ENCODE measurements at regions not wholly inside any gene's neighbourhood (a gene's known extent, or its start where the extent isn't known, plus 50 kb on each side); places are given as distances from the start of the nearest gene placed in this dataset.

DNA sequence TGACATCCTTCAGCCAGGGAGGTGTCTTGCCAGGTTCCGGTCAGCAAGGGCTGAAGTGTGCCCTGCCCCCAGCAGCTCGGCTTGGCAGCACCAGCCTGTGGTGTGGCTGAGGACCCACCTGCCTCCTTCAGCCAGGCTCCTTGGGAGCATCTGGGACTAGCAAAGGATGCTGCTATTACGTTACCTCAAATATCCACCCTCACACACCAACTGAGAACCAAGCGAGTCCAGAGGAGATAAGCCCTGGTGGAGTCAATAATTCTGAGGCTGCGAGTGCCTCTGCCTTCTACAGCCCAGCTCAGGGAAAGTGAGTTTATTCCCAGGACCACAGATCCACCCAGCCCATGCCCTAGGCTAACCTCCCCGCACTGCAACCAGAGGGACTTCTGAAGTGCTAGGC lies 57.1 kb upstream of the FSTL4 start:
- Histone ChIP-seq H3K27me3 (no peaks in the 10 kb centered on the region), H3K27ac (no peak overlapping the region), H3K36me3 (no peaks in the 10 kb centered on the region), H3K4me3 (no peak overlapping the region), H3K4me1 (no peaks in the 10 kb centered on the region), H3K9me3 (peaks cover 0 to 11% (median 0%) of the 10 kb centered on the region in 4 donors)
- TF ChIP-seq CTCF (IDR thresholded peaks at IDR 0.05) (no peak), POLR2A (IDR thresholded peaks at IDR 0.05) (no peak), EP300 (IDR thresholded peaks at IDR 0.05) (no peak)
- no peak for DNase-seq (ENCODE audit: low spot score in 2 of 2)
- WGBS, 2 donors, result 90 to 91% methylated on average over 6 of the region's 6 CpGs

DNA sequence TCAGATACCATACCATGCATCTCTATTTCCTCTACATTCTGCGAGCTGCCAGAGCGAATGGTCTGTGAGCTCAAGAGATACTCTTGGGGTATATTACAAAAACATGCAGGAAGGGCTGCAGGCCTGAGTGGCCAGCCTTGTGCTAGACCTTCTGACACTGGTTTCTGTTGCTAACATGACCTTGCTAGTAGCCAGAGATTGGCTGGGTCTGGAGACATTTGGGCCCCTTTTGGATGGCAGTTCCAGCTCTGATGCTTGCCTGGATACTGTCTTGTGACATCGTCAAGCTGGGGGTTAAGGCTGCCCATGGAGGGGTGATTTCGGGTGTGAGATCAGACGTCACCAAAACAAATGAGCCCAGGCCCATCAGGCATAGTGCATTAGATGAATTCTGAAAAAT lies 56.1 kb upstream of the FSTL4 start:
- H3K9me3 ChIP-seq, result peaks cover 0 to 11% (median 0%) of the 10 kb centered on the region in 4 donors
- TF ChIP-seq EP300 (IDR thresholded peaks at IDR 0.05) (no peak), POLR2A (IDR thresholded peaks at IDR 0.05) (no peak), CTCF (IDR thresholded peaks at IDR 0.05) (no peak)
- H3K4me3 ChIP-seq, result no peak overlapping the region
- H3K27me3 ChIP-seq, result no peaks in the 10 kb centered on the region
- no peak for DNase-seq (ENCODE audit: low spot score in 2 of 2)
- 78 to 91% methylated on average over 5 of the region's 5 CpGs for WGBS, 2 donors
- H3K27ac ChIP-seq, result no peak overlapping the region
- no peaks in the 10 kb centered on the region for H3K36me3 ChIP-seq
- no peaks in the 10 kb centered on the region for H3K4me1 ChIP-seq

DNA sequence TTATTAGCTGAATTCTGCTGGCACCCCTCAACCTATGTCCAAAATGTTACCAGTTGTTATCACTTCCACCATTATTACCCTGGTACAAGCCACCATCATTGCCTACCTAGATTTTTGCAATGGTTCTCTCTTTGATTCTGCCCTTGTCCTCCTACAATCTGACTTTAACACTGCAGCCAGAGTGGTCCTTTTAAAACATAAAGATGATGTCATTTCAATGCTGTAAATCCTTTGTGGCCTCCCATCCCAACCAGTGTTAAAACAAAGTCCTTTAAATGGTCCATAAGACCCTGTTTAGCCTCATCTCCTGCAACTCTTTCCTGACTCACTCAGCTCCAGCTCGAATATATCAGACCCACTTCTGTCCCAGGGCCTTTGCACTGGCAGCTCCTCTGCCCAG lies 54.9 kb upstream of the FSTL4 start:
- WGBS, 2 donors, result 53 to 60% methylated on average over 1 of the region's 1 CpG
- DNase-seq (ENCODE audit: low spot score in 2 of 2), result no peak
- no peaks in the 10 kb centered on the region for H3K27me3 ChIP-seq
- H3K4me3 ChIP-seq, result no peak overlapping the region
- H3K36me3 ChIP-seq, result no peaks in the 10 kb centered on the region
- no peak overlapping the region for H3K27ac ChIP-seq
- H3K9me3 ChIP-seq, result peaks cover 0 to 11% (median 0%) of the 10 kb centered on the region in 4 donors
- TF ChIP-seq EP300 (IDR thresholded peaks at IDR 0.05) (no peak), CTCF (IDR thresholded peaks at IDR 0.05) (no peak), POLR2A (IDR thresholded peaks at IDR 0.05) (no peak)
- no peaks in the 10 kb centered on the region for H3K4me1 ChIP-seq

- Histone ChIP-seq H3K9me3 (peaks cover 0 to 5% (median 0%) of the 10 kb centered on the region in 4 donors), H3K27ac (no peak overlapping the region), H3K27me3 (no peaks in the 10 kb centered on the region), H3K36me3 (no peaks in the 10 kb centered on the region), H3K4me1 (no peaks in the 10 kb centered on the region), H3K4me3 (no peak overlapping the region)
- no peak for DNase-seq (ENCODE audit: low spot score in 2 of 2)
- WGBS, 2 donors, result 69 to 81% methylated on average over 3 of the region's 3 CpGs
- TF ChIP-seq CTCF (IDR thresholded peaks at IDR 0.05) (no peak), EP300 (IDR thresholded peaks at IDR 0.05) (no peak), POLR2A (IDR thresholded peaks at IDR 0.05) (no peak)
Measured at GRCh38 chr5:133665571-133665970, 53.2 kb upstream of the FSTL4 start.

DNA sequence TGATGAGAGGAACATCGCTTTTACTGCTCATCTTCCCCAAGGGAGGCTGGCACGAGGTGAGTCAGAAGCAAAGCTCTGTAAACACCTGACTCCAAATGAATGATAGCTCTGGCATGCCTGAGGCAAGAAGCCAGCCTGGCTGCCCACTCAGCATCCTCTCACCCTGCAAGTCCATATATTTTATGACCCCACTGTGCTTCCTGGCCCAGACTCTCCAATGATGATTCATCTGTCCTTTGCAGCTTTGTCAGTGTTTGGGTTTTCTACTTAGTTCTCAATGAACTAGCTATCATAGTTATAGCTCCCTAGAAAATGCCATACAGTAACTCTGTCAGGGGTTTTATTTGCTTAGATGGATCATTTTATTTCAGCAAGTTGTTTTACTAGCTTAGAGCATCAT lies 52.1 kb upstream of the FSTL4 start:
- Histone ChIP-seq H3K27me3 (no peaks in the 10 kb centered on the region), H3K36me3 (no peaks in the 10 kb centered on the region), H3K4me1 (no peaks in the 10 kb centered on the region), H3K9me3 (no peaks in the 10 kb centered on the region), H3K4me3 (no peak overlapping the region), H3K27ac (no peak overlapping the region)
- no peak for DNase-seq (ENCODE audit: low spot score in 2 of 2)
- TF ChIP-seq POLR2A (IDR thresholded peaks at IDR 0.05) (no peak), EP300 (IDR thresholded peaks at IDR 0.05) (no peak), CTCF (IDR thresholded peaks at IDR 0.05) (no peak)
- 78 to 82% methylated on average over 2 of the region's 2 CpGs for WGBS, 2 donors

Data from tibial nerve (tissue), 4 donors.